ENCODE measurements at regions not wholly inside any gene's neighbourhood (a gene's known extent, or its start where the extent isn't known, plus 50 kb on each side); places are given as distances from the start of the nearest gene placed in this dataset.

GRCh38 chr22:27149921-27150543 lies 492.6 kb downstream of the MIAT start (continued):
- no peak for TF ChIP-seq CREB5 (CRISPR knock-in tag; IDR thresholded peaks at IDR 0.05; ENCODE audit: low read depth)
- no peak for TF ChIP-seq CSRNP3 (CRISPR knock-in tag; IDR thresholded peaks at IDR 0.05)

- no peak for ATAC-seq
- TF ChIP-seq TSHZ2 (CRISPR knock-in tag; IDR thresholded peaks at IDR 0.05) (no peak), ZFP30 (CRISPR knock-in tag; IDR thresholded peaks at IDR 0.05) (no peak), PATZ1 (CRISPR knock-in tag; IDR thresholded peaks at IDR 0.05; ENCODE audit: borderline replicate concordance) (no peak), ZFP3 (CRISPR knock-in tag; IDR thresholded peaks at IDR 0.05) (no peak), ZNF8 (CRISPR knock-in tag; IDR thresholded peaks at IDR 0.05) (no peak), ESRRG (CRISPR knock-in tag; IDR thresholded peaks at IDR 0.05) (no peak), TCF4 (CRISPR knock-in tag; IDR thresholded peaks at IDR 0.05; ENCODE audit: borderline replicate concordance) (no peak), ZNF70 (CRISPR knock-in tag; IDR thresholded peaks at IDR 0.05) (no peak), CSDC2 (CRISPR knock-in tag; IDR thresholded peaks at IDR 0.05) (no peak), SNAI2 (CRISPR knock-in tag; IDR thresholded peaks at IDR 0.05) (no peak), TOX (CRISPR knock-in tag; IDR thresholded peaks at IDR 0.05; ENCODE audit: borderline replicate concordance) (no peak), BACH2 (CRISPR knock-in tag; IDR thresholded peaks at IDR 0.05; ENCODE audit: borderline replicate concordance) (no peak), ARNTL (CRISPR knock-in tag; IDR thresholded peaks at IDR 0.05; ENCODE audit: borderline replicate concordance, low read depth) (no peak), ZC3H10 (CRISPR knock-in tag; IDR thresholded peaks at IDR 0.05) (no peak), OSR1 (CRISPR knock-in tag; IDR thresholded peaks at IDR 0.05) (no peak), PPARA (CRISPR knock-in tag; IDR thresholded peaks at IDR 0.05; ENCODE audit: borderline replicate concordance) (no peak), CSRNP3 (CRISPR knock-in tag; IDR thresholded peaks at IDR 0.05) (no peak), ZNF565 (CRISPR knock-in tag; conservative IDR thresholded peaks at IDR 0.05; ENCODE audit: low read depth) (no peak), GLIS3 (CRISPR knock-in tag; IDR thresholded peaks at IDR 0.05) (no peak), ISL1 (CRISPR knock-in tag; IDR thresholded peaks at IDR 0.05) (no peak)
These were observed 493.2 kb downstream of the MIAT start for GRCh38 chr22:27150544-27150941.

GRCh38 chr22:27151407-27151806 lies 494.0 kb downstream of the MIAT start:
- no peak for ATAC-seq
- no peak for TF ChIP-seq BACH2 (CRISPR knock-in tag; IDR thresholded peaks at IDR 0.05; ENCODE audit: borderline replicate concordance)
- no peak for TF ChIP-seq TOX (CRISPR knock-in tag; IDR thresholded peaks at IDR 0.05; ENCODE audit: borderline replicate concordance)
- no peak for TF ChIP-seq ZFP3 (CRISPR knock-in tag; IDR thresholded peaks at IDR 0.05)
- no peak for TF ChIP-seq PATZ1 (CRISPR knock-in tag; IDR thresholded peaks at IDR 0.05; ENCODE audit: borderline replicate concordance)
- no peak for TF ChIP-seq ZFP30 (CRISPR knock-in tag; IDR thresholded peaks at IDR 0.05)
- TF ChIP-seq CREB5 (CRISPR knock-in tag; IDR thresholded peaks at IDR 0.05; ENCODE audit: low read depth), result no peak
- no peak for TF ChIP-seq ARNTL (CRISPR knock-in tag; IDR thresholded peaks at IDR 0.05; ENCODE audit: borderline replicate concordance, low read depth)
- no peak for TF ChIP-seq RARB (CRISPR knock-in tag; IDR thresholded peaks at IDR 0.05)
- TF ChIP-seq ISL1 (CRISPR knock-in tag; IDR thresholded peaks at IDR 0.05), result no peak
- TF ChIP-seq ESRRG (CRISPR knock-in tag; IDR thresholded peaks at IDR 0.05), result no peak
- TF ChIP-seq GLIS3 (CRISPR knock-in tag; IDR thresholded peaks at IDR 0.05), result no peak
- TF ChIP-seq CSDC2 (CRISPR knock-in tag; IDR thresholded peaks at IDR 0.05), result no peak
- no peak for TF ChIP-seq SNAI2 (CRISPR knock-in tag; IDR thresholded peaks at IDR 0.05)
- TF ChIP-seq ZNF70 (CRISPR knock-in tag; IDR thresholded peaks at IDR 0.05), result no peak
- no peak for TF ChIP-seq POU6F1 (CRISPR knock-in tag; IDR thresholded peaks at IDR 0.05; ENCODE audit: borderline replicate concordance, low read depth)
